ENCODE measurements at regions not wholly inside any gene's neighbourhood (a gene's known extent, or its start where the extent isn't known, plus 50 kb on each side); places are given as distances from the start of the nearest gene placed in this dataset.
"Not testable (repeated sequence)": the region's sequence is repeated elsewhere in the genome, so short reads cannot be mapped to it uniquely, and the experiment has no call there.

GRCh38 chr14:43338713-43339112, 1168.4 kb downstream of the FSCB start:
- CTCF ChIA-PET: no interaction called here
- H3K27me3 Mint-ChIP-seq: no peaks in the 10 kb centered on the region
- DNase-seq: no peak
- no CpG with 5 or more reads among the region's 1 CpG for WGBS (ENCODE audit: insufficient coverage)
- H3K4me1 ChIP-seq (ENCODE audit: control insufficient read depth in 1 of 2, extremely low read depth in 1 of 2, insufficient read depth in 2 of 2, low read length in 2 of 2): no peaks in the 10 kb centered on the region
- no peak overlapping the region for H3K27ac Mint-ChIP-seq
- no peaks in the 10 kb centered on the region for H3K4me1 Mint-ChIP-seq
- no peaks in the 10 kb centered on the region for H3K36me3 Mint-ChIP-seq
- peaks cover 6% of the 10 kb centered on the region for H3K9me3 ChIP-seq
- H3K27me3 ChIP-seq (replicated peaks in 1 of 2; ENCODE audit: control insufficient read depth in 2 of 2, extremely low read depth in 1 of 2, insufficient read depth in 2 of 2, low read length in 1 of 2): no peaks in the 10 kb centered on the region
- no peak for ATAC-seq (replicated peaks in 1 of 4)
- peaks cover 6 to 19% (median 13%) of the 10 kb centered on the region in 3 donors for H3K9me3 Mint-ChIP-seq
- no peaks in the 10 kb centered on the region for H3K36me3 ChIP-seq (ENCODE audit: control insufficient read depth in 2 of 2, extremely low read depth in 1 of 2, insufficient read depth in 1 of 2, low read length in 1 of 2)
- H3K4me3 Mint-ChIP-seq: no peak overlapping the region
- H3K27ac ChIP-seq (ENCODE audit: low read length): no peak overlapping the region
- POLR2A ChIA-PET: no interaction called here
- no peak overlapping the region for H3K4me3 ChIP-seq (ENCODE audit: control insufficient read depth in 1 of 2, extremely low read depth in 1 of 2, low read length in 1 of 2)

DNA sequence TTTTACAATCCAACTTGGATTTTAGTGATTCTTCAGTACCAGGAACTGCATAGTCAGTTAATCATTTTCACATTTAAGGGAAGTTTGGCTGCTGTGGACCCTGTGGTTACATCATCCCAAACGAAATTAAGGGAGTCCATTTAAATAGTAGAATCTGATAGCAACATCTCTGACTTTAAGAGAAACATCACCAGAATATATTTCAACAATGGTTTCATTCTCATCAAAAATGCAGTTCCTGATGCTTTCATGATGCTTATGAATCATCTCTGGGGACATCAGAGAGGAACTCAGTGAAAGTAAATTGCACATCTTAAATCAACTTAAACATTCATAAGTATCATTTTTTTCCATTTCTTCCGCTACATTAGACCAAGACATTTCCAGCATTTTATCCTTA, 1170.7 kb downstream of the FSCB start:
- H3K9me3 ChIP-seq: peaks cover 6% of the 10 kb centered on the region
- WGBS (ENCODE audit: insufficient coverage): no CpG with 5 or more reads among the region's 2 CpGs
- H3K9me3 Mint-ChIP-seq: peaks cover 3 to 15% (median 13%) of the 10 kb centered on the region in 3 donors
- no peaks in the 10 kb centered on the region for H3K27me3 Mint-ChIP-seq
- H3K4me1 ChIP-seq (ENCODE audit: control insufficient read depth in 1 of 2, extremely low read depth in 1 of 2, insufficient read depth in 2 of 2, low read length in 2 of 2): no peaks in the 10 kb centered on the region
- no peak overlapping the region for H3K27ac ChIP-seq (ENCODE audit: low read length)
- no peaks in the 10 kb centered on the region for H3K27me3 ChIP-seq (replicated peaks in 1 of 2; ENCODE audit: control insufficient read depth in 2 of 2, extremely low read depth in 1 of 2, insufficient read depth in 2 of 2, low read length in 1 of 2)
- no peak overlapping the region for H3K4me3 ChIP-seq (ENCODE audit: control insufficient read depth in 1 of 2, extremely low read depth in 1 of 2, low read length in 1 of 2)
- ChIA-PET CTCF (no interaction called here), POLR2A (no interaction called here)
- DNase-seq (no peak), ATAC-seq (replicated peaks in 1 of 4) (no peak)
- H3K36me3 Mint-ChIP-seq: no peaks in the 10 kb centered on the region
- no peaks in the 10 kb centered on the region for H3K4me1 Mint-ChIP-seq
- no peaks in the 10 kb centered on the region for H3K36me3 ChIP-seq (ENCODE audit: control insufficient read depth in 2 of 2, extremely low read depth in 1 of 2, insufficient read depth in 1 of 2, low read length in 1 of 2)
- H3K27ac Mint-ChIP-seq: no peak overlapping the region
- no peak overlapping the region for H3K4me3 Mint-ChIP-seq

- H3K4me1 Mint-ChIP-seq; H3K27me3 Mint-ChIP-seq; H3K27ac ChIP-seq (ENCODE audit: low read length); H3K36me3 ChIP-seq (ENCODE audit: control insufficient read depth in 2 of 2, extremely low read depth in 1 of 2, insufficient read depth in 1 of 2, low read length in 1 of 2); CTCF ChIA-PET; H3K27ac Mint-ChIP-seq; H3K4me3 Mint-ChIP-seq; H3K36me3 Mint-ChIP-seq; H3K4me3 ChIP-seq (ENCODE audit: control insufficient read depth in 1 of 2, extremely low read depth in 1 of 2, low read length in 1 of 2); POLR2A ChIA-PET; H3K9me3 ChIP-seq; DNase-seq; H3K27me3 ChIP-seq (replicated peaks in 1 of 2; ENCODE audit: control insufficient read depth in 2 of 2, extremely low read depth in 1 of 2, insufficient read depth in 2 of 2, low read length in 1 of 2); H3K4me1 ChIP-seq (ENCODE audit: control insufficient read depth in 1 of 2, extremely low read depth in 1 of 2, insufficient read depth in 2 of 2, low read length in 2 of 2); ATAC-seq (replicated peaks in 1 of 4): not testable (repeated sequence)
- H3K9me3 Mint-ChIP-seq: peaks cover 4 to 18% (median 8%) of the 10 kb centered on the region in 3 donors
- WGBS (ENCODE audit: insufficient coverage): 83% methylated on average over 21 of the region's 24 CpGs
Measured at GRCh38 chr14:43326501-43327407, 1180.3 kb downstream of the FSCB start.

GRCh38 chr14:43316427-43316826, 1190.7 kb downstream of the FSCB start:
- H3K27me3 Mint-ChIP-seq: no peaks in the 10 kb centered on the region
- no peak for ATAC-seq (replicated peaks in 1 of 4)
- H3K9me3 ChIP-seq: peaks cover 2% of the 10 kb centered on the region
- H3K9me3 Mint-ChIP-seq: peaks cover 4 to 13% (median 11%) of the 10 kb centered on the region in 3 donors
- CTCF ChIA-PET: no interaction called here
- H3K36me3 Mint-ChIP-seq: no peaks in the 10 kb centered on the region
- H3K36me3 ChIP-seq (ENCODE audit: control insufficient read depth in 2 of 2, extremely low read depth in 1 of 2, insufficient read depth in 1 of 2, low read length in 1 of 2): no peaks in the 10 kb centered on the region
- H3K4me3 ChIP-seq (ENCODE audit: control insufficient read depth in 1 of 2, extremely low read depth in 1 of 2, low read length in 1 of 2): no peak overlapping the region
- no CpG with 5 or more reads among the region's 2 CpGs for WGBS (ENCODE audit: insufficient coverage)
- H3K27ac Mint-ChIP-seq: no peak overlapping the region
- H3K4me1 ChIP-seq (ENCODE audit: control insufficient read depth in 1 of 2, extremely low read depth in 1 of 2, insufficient read depth in 2 of 2, low read length in 2 of 2): no peaks in the 10 kb centered on the region
- no peak overlapping the region for H3K27ac ChIP-seq (ENCODE audit: low read length)
- no peaks in the 10 kb centered on the region for H3K4me1 Mint-ChIP-seq
- POLR2A ChIA-PET: interaction anchor here in 1 of 2 donors (0.5 kb wide), 1 partner anchor 846 kb away, joined by 8 read pairs; no protein-coding TSS in a partner anchor
- H3K4me3 Mint-ChIP-seq: no peak overlapping the region
- no peak for DNase-seq
- no peaks in the 10 kb centered on the region for H3K27me3 ChIP-seq (replicated peaks in 1 of 2; ENCODE audit: control insufficient read depth in 2 of 2, extremely low read depth in 1 of 2, insufficient read depth in 2 of 2, low read length in 1 of 2)

DNA sequence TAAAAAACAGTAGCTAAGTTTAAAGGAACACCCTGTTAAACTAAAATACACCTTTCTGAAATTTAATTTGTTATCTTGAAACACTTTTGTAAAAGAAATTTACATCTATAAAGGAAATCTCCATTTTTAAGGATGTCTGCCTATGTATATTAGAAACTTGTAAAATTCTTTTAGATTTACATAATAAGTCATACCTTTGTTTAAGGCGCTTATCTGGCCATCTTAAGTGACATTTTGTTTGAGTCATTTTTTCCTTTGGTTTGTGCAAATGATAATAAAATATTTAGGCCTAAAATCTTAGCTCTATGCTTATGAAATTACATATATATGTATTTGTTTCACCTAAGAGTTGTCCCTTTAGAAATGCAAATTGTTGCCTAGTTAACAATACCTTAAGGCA, 1193.4 kb downstream of the FSCB start:
- no peaks in the 10 kb centered on the region for H3K4me1 Mint-ChIP-seq
- ATAC-seq (replicated peaks in 1 of 4) (no peak), DNase-seq (no peak)
- POLR2A ChIA-PET: no interaction called here
- no peaks in the 10 kb centered on the region for H3K27me3 ChIP-seq (replicated peaks in 1 of 2; ENCODE audit: control insufficient read depth in 2 of 2, extremely low read depth in 1 of 2, insufficient read depth in 2 of 2, low read length in 1 of 2)
- H3K36me3 Mint-ChIP-seq: no peaks in the 10 kb centered on the region
- no CpG with 5 or more reads among the region's 1 CpG for WGBS (ENCODE audit: insufficient coverage)
- peaks cover 4 to 19% (median 16%) of the 10 kb centered on the region in 3 donors for H3K9me3 Mint-ChIP-seq
- no peak overlapping the region for H3K27ac Mint-ChIP-seq
- CTCF ChIA-PET: no interaction called here
- H3K4me1 ChIP-seq (ENCODE audit: control insufficient read depth in 1 of 2, extremely low read depth in 1 of 2, insufficient read depth in 2 of 2, low read length in 2 of 2): no peaks in the 10 kb centered on the region
- H3K27me3 Mint-ChIP-seq: no peaks in the 10 kb centered on the region
- no peak overlapping the region for H3K4me3 ChIP-seq (ENCODE audit: control insufficient read depth in 1 of 2, extremely low read depth in 1 of 2, low read length in 1 of 2)
- H3K36me3 ChIP-seq (ENCODE audit: control insufficient read depth in 2 of 2, extremely low read depth in 1 of 2, insufficient read depth in 1 of 2, low read length in 1 of 2): no peaks in the 10 kb centered on the region
- no peak overlapping the region for H3K4me3 Mint-ChIP-seq
- H3K9me3 ChIP-seq: no peaks in the 10 kb centered on the region
- no peak overlapping the region for H3K27ac ChIP-seq (ENCODE audit: low read length)

DNA sequence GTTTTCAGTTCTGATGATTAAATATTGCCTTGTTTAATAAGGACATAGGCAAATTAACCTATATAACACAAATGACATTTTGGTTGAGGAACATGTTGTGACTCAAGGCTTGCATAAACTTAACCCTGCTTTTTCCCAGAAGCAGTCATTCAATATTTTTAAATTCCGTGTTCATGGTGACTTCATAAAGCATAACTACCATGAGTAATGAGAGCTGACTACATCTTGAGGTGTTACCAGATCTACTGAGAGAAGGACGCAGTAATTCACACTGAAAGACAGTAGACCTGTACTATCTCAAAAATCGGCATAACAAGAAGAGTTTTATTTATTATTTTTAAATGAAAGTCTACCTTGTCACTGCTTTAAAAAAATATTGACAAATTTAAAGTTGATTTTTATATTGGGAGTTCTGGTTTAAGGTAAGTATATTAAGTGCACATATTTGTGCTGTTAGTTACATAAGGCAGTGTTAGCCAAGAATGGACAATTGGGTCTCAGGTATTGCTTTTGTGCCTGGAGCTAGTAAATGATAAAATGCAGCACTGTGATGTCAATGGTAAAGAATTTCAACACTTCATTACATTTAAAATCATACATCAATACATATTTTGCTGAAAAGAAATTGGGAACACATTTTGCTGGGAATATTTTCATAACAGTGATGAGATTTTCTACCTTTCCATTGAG, 1198.5 kb downstream of the FSCB start:
- no peaks in the 10 kb centered on the region for H3K9me3 ChIP-seq
- no peak overlapping the region for H3K27ac ChIP-seq (ENCODE audit: low read length)
- Mint-ChIP-seq H3K4me1 (no peaks in the 10 kb centered on the region), H3K9me3 (peaks cover 4 to 25% (median 11%) of the 10 kb centered on the region in 3 donors), H3K27ac (no peak overlapping the region), H3K36me3 (no peaks in the 10 kb centered on the region), H3K4me3 (no peak overlapping the region), H3K27me3 (no peaks in the 10 kb centered on the region)
- H3K4me1 ChIP-seq (ENCODE audit: control insufficient read depth in 1 of 2, extremely low read depth in 1 of 2, insufficient read depth in 2 of 2, low read length in 2 of 2): no peaks in the 10 kb centered on the region
- no peaks in the 10 kb centered on the region for H3K36me3 ChIP-seq (ENCODE audit: control insufficient read depth in 2 of 2, extremely low read depth in 1 of 2, insufficient read depth in 1 of 2, low read length in 1 of 2)
- ChIA-PET POLR2A (no interaction called here), CTCF (no interaction called here)
- no peak for DNase-seq
- no peak overlapping the region for H3K4me3 ChIP-seq (ENCODE audit: control insufficient read depth in 1 of 2, extremely low read depth in 1 of 2, low read length in 1 of 2)
- no CpG with 5 or more reads among the region's 3 CpGs for whole genome bisulfite sequencing (ENCODE audit: insufficient coverage)
- ATAC-seq (replicated peaks in 1 of 4): no peak
- H3K27me3 ChIP-seq (replicated peaks in 1 of 2; ENCODE audit: control insufficient read depth in 2 of 2, extremely low read depth in 1 of 2, insufficient read depth in 2 of 2, low read length in 1 of 2): no peaks in the 10 kb centered on the region
